Astrocyte of the cerebellum (primary cell): ENCODE measurements at regions not wholly inside any gene's neighbourhood (a gene's known extent, or its start where the extent isn't known, plus 50 kb on each side); places are given as distances from the start of the nearest gene placed in this dataset.

Experiments used
- DNase-seq: peaks from one replicate; pipeline ENCODE4 v3.0.0-alpha.2; 2011; ENCODE audit warnings: low read depth
- H3K4me3 ChIP-seq: 2 replicates; pipeline ENCODE4 v1.5.1; 2011; ENCODE audit warnings: mild to moderate bottlenecking, low read depth, low read length, moderate library complexity
- in situ Hi-C: cut with HindIII; loops from 2 replicates; pipeline ENCODE4 v1.10.0; 2017; ENCODE audit warnings: low sequenced_read_pairs
- TF ChIP-seq, protein P1 (sequence below): IDR thresholded peaks from 2 replicates; pipeline ENCODE4 v1.5.1; 2012; ENCODE audit warnings: low read length, low read depth, moderate library complexity, mild to moderate bottlenecking; ENCODE audit errors: missing control alignments

GRCh38 chr10:4215485-4215884 is 430.5 kb upstream of the KLF6 start:
- H3K4me3 ChIP-seq: no peak overlapping the region
- in situ Hi-C loops: no loop called here
- TF ChIP-seq, protein P1, sequence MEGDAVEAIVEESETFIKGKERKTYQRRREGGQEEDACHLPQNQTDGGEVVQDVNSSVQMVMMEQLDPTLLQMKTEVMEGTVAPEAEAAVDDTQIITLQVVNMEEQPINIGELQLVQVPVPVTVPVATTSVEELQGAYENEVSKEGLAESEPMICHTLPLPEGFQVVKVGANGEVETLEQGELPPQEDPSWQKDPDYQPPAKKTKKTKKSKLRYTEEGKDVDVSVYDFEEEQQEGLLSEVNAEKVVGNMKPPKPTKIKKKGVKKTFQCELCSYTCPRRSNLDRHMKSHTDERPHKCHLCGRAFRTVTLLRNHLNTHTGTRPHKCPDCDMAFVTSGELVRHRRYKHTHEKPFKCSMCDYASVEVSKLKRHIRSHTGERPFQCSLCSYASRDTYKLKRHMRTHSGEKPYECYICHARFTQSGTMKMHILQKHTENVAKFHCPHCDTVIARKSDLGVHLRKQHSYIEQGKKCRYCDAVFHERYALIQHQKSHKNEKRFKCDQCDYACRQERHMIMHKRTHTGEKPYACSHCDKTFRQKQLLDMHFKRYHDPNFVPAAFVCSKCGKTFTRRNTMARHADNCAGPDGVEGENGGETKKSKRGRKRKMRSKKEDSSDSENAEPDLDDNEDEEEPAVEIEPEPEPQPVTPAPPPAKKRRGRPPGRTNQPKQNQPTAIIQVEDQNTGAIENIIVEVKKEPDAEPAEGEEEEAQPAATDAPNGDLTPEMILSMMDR: no peak
- DNase-seq: no peak

DNA sequence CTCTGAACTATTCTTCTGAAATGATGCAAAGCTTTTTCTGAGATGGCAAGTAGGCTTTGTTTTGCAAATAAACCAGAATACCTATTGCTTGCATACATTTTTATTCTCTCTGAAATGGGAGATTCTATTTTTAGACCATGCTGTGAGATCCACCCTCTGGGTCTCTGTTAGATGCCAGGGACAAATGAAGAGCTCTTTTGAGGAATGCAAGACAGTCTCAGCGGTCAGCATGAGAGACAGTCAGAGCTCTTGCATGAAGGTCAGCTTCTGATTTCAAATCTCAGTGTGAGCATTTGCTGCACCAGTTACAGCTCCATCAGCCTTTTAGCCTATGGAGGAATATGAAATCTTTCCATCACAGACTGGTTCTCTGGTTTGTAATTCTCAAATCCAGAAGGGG is 429.9 kb upstream of the KLF6 start:
- TF ChIP-seq, protein P1: no peak
- no peak overlapping the region for H3K4me3 ChIP-seq
- in situ Hi-C loops: no loop called here
- no peak for DNase-seq

- no peak overlapping the region for H3K4me3 ChIP-seq
- DNase-seq: no peak
- in situ Hi-C loops: no loop called here
- TF ChIP-seq, protein P1: no peak
Measured at GRCh38 chr10:4213441-4213840, 428.4 kb upstream of the KLF6 start.

DNA sequence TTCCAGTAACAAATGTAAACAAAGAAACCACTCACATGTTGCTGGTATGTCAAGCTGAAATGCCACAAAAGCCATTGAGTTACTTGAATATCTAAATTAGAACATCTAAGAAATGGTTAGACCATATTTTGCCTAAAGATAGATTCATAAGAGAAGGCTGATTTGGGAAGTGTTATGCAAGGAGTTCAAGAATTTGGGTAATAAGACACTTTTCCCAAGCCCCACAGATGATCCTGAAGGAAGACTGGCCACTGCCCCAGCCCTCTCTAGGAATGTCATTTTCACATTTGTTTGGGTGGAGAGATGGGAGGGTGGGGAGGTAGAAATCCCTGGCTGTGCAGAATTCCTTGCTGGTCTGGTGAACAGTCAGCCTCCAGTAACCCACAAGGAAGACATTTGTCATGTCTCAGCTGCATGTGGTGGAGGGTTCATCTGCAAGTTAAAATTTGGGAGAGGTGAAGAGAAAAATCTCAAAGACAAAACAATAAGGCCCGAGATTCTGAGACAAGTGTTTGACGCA is 427.2 kb upstream of the KLF6 start:
- TF ChIP-seq, protein P1: no peak
- DNase-seq: no peak
- H3K4me3 ChIP-seq: no peak overlapping the region
- in situ Hi-C loops: no loop called here

DNA sequence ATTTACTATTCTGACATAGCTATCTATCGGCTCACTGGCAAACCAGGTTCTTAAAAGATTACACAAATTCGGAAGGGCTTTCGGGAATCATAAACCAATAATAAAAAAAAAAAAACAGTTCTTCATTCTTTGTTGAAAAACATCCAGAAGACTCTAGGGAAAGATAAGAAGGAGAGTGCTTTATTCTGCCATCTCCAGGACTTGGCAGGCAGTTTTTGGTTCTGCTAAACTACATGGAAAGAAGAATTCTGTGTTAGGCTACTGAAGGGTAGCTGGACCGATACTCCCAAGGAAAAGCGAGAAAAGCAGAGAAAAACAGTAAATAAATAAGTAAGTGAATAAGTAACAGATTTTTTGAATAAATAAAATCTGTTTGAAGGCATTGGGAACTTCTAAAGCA is 423.5 kb upstream of the KLF6 start:
- H3K4me3 ChIP-seq: no peak overlapping the region
- TF ChIP-seq, protein P1: no peak
- DNase-seq: no peak
- in situ Hi-C loops: no loop called here

DNA sequence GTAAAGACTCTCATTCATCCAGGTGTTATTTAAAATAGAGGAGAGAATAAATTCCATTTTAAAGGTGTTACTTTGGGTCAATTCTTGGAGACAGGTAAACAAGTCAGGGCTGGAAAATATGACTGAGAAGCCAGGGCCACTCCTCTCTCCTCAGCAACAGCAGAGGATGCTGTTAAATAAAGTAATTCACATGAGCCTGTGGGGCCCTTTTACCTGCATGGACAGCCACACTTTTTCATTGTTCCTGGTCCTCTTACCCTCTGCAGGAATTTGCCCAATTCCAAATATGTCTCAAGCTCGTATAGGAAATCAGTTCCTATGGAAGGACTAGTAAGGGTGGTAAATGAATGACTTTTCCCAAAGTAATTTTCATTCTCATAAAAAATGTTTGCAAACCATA is 420.1 kb upstream of the KLF6 start:
- no peak overlapping the region for H3K4me3 ChIP-seq
- in situ Hi-C loops: no loop called here
- no peak for DNase-seq
- TF ChIP-seq, protein P1: no peak

DNA sequence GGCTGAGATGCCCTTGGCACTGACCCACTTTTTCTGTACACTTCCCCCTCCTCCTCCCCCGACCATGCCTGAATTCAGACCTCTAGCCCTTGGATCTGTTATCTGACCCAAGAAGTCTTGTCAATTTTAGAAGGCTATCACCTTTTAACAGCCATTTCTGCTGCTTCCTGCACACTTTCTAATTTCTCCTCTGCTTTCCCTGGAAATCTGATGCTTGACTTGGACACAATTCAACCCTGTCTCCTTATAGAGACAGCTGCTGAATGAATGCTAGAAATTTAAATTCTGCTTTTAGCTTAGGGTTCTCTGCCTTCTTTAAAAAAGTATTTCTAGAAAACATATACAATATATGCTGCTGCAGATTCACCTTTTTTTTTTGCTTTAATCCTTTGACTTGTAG is 417.9 kb upstream of the KLF6 start:
- TF ChIP-seq, protein P1: no peak
- in situ Hi-C loops: no loop called here
- DNase-seq: no peak
- no peak overlapping the region for H3K4me3 ChIP-seq
